Esophagus muscularis mucosa (tissue), 4 donors: ENCODE measurements at regions not wholly inside any gene's neighbourhood (a gene's known extent, or its start where the extent isn't known, plus 50 kb on each side); places are given as distances from the start of the nearest gene placed in this dataset.

Experiments
- EP300 ChIP-seq: sonication (generic); formaldehyde crosslinking; IDR thresholded peaks from one replicate; pipeline ENCODE4 v1.6.1; 2017; ENCODE audit warnings: antibody characterized with exemption
- POLR2A ChIP-seq: fragments of 450-650 bp; IDR thresholded peaks from one replicate; pipeline ENCODE4 v1.6.1; 2017; ENCODE audit warnings: antibody characterized with exemption, moderate library complexity, mild to moderate bottlenecking, low read depth
- TF ChIP-seq, protein P1 (sequence below), 3 experiments: fragments of 200-600 bp in 2 of 3; fragments of 450-650 bp in 1 of 3; sonication (generic) in 2 of 3; IDR thresholded peaks; one replicate each; pipeline ENCODE4 v1.5.1; 2017 to 2019; ENCODE audit warnings: antibody characterized with exemption in 3 of 3, mild to moderate bottlenecking in 2 of 3, moderate library complexity in 1 of 3

DNA sequence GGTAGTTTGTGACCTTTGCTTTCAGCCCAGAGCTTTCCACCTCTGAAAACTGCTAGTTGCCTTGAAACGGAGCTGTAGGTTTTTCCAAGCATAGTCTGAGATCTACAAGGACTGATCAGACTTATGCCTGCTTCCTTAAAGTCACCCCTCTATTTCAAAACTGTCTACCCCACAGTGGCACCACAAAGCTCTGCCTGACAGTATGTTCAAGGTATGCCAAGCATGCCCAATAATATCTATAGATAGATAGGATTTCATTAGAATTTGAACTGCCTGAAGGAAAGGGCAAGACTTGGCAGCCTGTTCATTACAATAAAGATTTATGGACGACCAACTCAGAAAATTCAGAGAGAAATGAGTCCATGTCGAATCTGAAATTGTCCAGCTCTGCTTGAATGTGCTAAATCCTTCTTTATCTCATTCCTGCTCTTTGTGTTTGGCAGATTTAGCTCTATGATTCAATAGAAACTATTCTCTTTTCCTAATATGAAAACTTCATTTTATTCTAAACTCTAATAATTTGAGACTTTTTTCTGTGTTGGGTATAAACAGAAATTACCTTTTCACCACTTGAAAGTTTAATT, 227.6 kb upstream of the TBC1D5 start:
- TF ChIP-seq, protein P1, sequence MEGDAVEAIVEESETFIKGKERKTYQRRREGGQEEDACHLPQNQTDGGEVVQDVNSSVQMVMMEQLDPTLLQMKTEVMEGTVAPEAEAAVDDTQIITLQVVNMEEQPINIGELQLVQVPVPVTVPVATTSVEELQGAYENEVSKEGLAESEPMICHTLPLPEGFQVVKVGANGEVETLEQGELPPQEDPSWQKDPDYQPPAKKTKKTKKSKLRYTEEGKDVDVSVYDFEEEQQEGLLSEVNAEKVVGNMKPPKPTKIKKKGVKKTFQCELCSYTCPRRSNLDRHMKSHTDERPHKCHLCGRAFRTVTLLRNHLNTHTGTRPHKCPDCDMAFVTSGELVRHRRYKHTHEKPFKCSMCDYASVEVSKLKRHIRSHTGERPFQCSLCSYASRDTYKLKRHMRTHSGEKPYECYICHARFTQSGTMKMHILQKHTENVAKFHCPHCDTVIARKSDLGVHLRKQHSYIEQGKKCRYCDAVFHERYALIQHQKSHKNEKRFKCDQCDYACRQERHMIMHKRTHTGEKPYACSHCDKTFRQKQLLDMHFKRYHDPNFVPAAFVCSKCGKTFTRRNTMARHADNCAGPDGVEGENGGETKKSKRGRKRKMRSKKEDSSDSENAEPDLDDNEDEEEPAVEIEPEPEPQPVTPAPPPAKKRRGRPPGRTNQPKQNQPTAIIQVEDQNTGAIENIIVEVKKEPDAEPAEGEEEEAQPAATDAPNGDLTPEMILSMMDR (IDR thresholded peaks at IDR 0.05), result no peak
- TF ChIP-seq EP300 (no peak), POLR2A (no peak)
